GM12878 (cell line): ENCODE measurements at regions not wholly inside any gene's neighbourhood (a gene's known extent, or its start where the extent isn't known, plus 50 kb on each side); places are given as distances from the start of the nearest gene placed in this dataset.

Experiments used
- ATAC-seq: fragments of 200-7000 bp; cut with Tn5 transposase; 3 replicates; pipeline ENCODE4 v1.9.1; 2020; ENCODE audit warnings: mild to moderate bottlenecking, moderate library complexity
- BruUV-seq: library from RNA; stranded (reverse); fragments of 400-500 nt; replicated peaks from 2 replicates; lab custom pipeline; 2021; lab: Mats Ljungman, UMichigan
- CTCF ChIA-PET: fragments of 300-600 bp; sonication (Branson Sonifier 250); formaldehyde crosslinking; extraction: SDS; loops from one replicate; lab custom pipeline; 2021; ENCODE audit warnings: inconsistent platforms; lab: Yijun Ruan, JAX
- POLR2A ChIA-PET: fragments of 350-600 bp; formaldehyde crosslinking; extraction: SDS; loops from one replicate; lab custom pipeline; 2021; ENCODE audit warnings: inconsistent platforms; lab: Charles Lee
- RAD21 ChIA-PET: fragments of 300-600 bp; sonication (Branson Sonifier 250); formaldehyde crosslinking; loops from one replicate; lab custom pipeline; 2023; ENCODE audit warnings: antibody characterized with exemption; ENCODE audit not compliant: unreplicated experiment; lab: Charles Lee
- SMC1A ChIA-PET: fragments of 300-600 bp; sonication (Branson Sonifier 250); formaldehyde crosslinking; loops from one replicate; lab custom pipeline; 2023; ENCODE audit not compliant: unreplicated experiment, uncharacterized antibody; lab: Charles Lee
- DNase-seq: peaks from one replicate; pipeline ENCODE4 v3.0.0-alpha.2; 2011; ENCODE audit warnings: low read depth, low spot score
- FAIRE-seq: peaks from 3 replicates; lab custom pipeline; 2011; peaks lifted over from hg19 to GRCh38; lab: Jason Lieb, UNC
- H2AFZ ChIP-seq: 2 replicates; pipeline ENCODE4 v1.6.0; 2011; ENCODE audit warnings: low read depth, low read length, control low read depth; ENCODE audit not compliant: control insufficient read depth
- H3K27ac ChIP-seq: 2 replicates; pipeline ENCODE4 v1.5.1; 2011; ENCODE audit warnings: control low read depth; ENCODE audit not compliant: control insufficient read depth, insufficient read depth
- H3K27me3 ChIP-seq, 2 experiments: replicated peaks in 1 of 2; 2 replicates each; pipeline versions ENCODE4 v1.6.0 to v1.6.1; 2011; ENCODE audit warnings: low read length in 1 of 2; ENCODE audit not compliant: control insufficient read depth in 2 of 2, insufficient read depth in 2 of 2
- H3K36me3 ChIP-seq, 2 experiments: 2 replicates each; pipeline ENCODE4 v1.5.1; 2011; ENCODE audit warnings: low read length in 1 of 2; ENCODE audit not compliant: control insufficient read depth in 2 of 2, insufficient read depth in 2 of 2
- H3K4me1 ChIP-seq: 2 replicates; pipeline ENCODE4 v1.6.1; 2011; ENCODE audit warnings: mild to moderate bottlenecking, low read length, moderate library complexity, mixed read lengths; ENCODE audit not compliant: control insufficient read depth, insufficient read depth
- H3K4me2 ChIP-seq: 2 replicates; pipeline ENCODE4 v1.6.0; 2011; ENCODE audit warnings: control low read depth; ENCODE audit not compliant: control insufficient read depth, insufficient read depth
- H3K4me3 ChIP-seq: fragments of 200-600 bp; sonication (generic); 2 replicates; pipeline ENCODE4 v1.5.1; 2016
- H3K79me2 ChIP-seq: 2 replicates; pipeline ENCODE4 v1.6.0; 2011; ENCODE audit warnings: low read length; ENCODE audit not compliant: control insufficient read depth, insufficient read depth
- H3K9ac ChIP-seq: 2 replicates; pipeline ENCODE4 v1.8.0; 2011; ENCODE audit warnings: low read length, control low read depth, mixed read lengths; ENCODE audit not compliant: control insufficient read depth, insufficient read depth
- H3K9me3 ChIP-seq: replicated peaks from 3 replicates; pipeline ENCODE4 v1.5.1; 2011; ENCODE audit warnings: mild to moderate bottlenecking, low read length; ENCODE audit not compliant: control insufficient read depth, insufficient read depth
- H4K20me1 ChIP-seq: 2 replicates; pipeline ENCODE4 v1.6.0; 2011; ENCODE audit not compliant: control insufficient read depth, insufficient read depth
- CHD4 ChIP-seq: fragments of 200-600 bp; sonication (generic); IDR thresholded peaks from 2 replicates; pipeline ENCODE4 v1.6.1; 2016; ENCODE audit warnings: mild to moderate bottlenecking
- E2F8 ChIP-seq: fragments of 450-650 bp; IDR thresholded peaks from 2 replicates; pipeline ENCODE4 v1.6.1; 2018; ENCODE audit warnings: mild to moderate bottlenecking, low read depth, moderate library complexity; ENCODE audit not compliant: partially characterized antibody
- HCFC1 ChIP-seq: fragments of 150-350 bp; IDR thresholded peaks from 2 replicates; pipeline ENCODE4 v1.6.1; 2014; ENCODE audit warnings: low read length
- MTA3 ChIP-seq: IDR thresholded peaks from 2 replicates; pipeline ENCODE4 v1.6.1; 2012; ENCODE audit warnings: low read length, inconsistent platforms, borderline replicate concordance
- NBN ChIP-seq: fragments of 450-650 bp; IDR thresholded peaks from 2 replicates; pipeline ENCODE4 v1.6.1; 2016
- PAX5 ChIP-seq: IDR thresholded peaks from 2 replicates; pipeline ENCODE4 v1.6.1; 2011; ENCODE audit warnings: low read depth, low read length, borderline replicate concordance
- SMARCA5 ChIP-seq: fragments of 450-650 bp; IDR thresholded peaks from 2 replicates; pipeline ENCODE4 v1.6.1; 2017; ENCODE audit warnings: mild to moderate bottlenecking
- SMC3 ChIP-seq: IDR thresholded peaks from 2 replicates; pipeline ENCODE4 v1.6.1; 2011; ENCODE audit warnings: low read length, improper control_type of control experiment, borderline replicate concordance
- WRNIP1 ChIP-seq: IDR thresholded peaks from 2 replicates; pipeline ENCODE4 v1.6.1; 2011; ENCODE audit warnings: low read depth, low read length, improper control_type of control experiment, borderline replicate concordance
- YBX1 ChIP-seq: fragments of 450-650 bp; IDR thresholded peaks from 2 replicates; pipeline ENCODE4 v1.6.1; 2016; ENCODE audit warnings: antibody characterized with exemption
- WGBS: methylation state at CpG from one replicate; pipeline ENCODE4 v1.1.6; 2016; ENCODE audit warnings: low lambda C conversion rate; ENCODE audit not compliant: insufficient replicate concordance, insufficient coverage; ENCODE audit errors: missing lambda C conversion rate; 5-methylcytosine and 5-hydroxymethylcytosine counted together
- in situ Hi-C: fragments of 300-500 bp; cut with MboI; formaldehyde crosslinking; loops from 9 replicates; pipeline ENCODE4 v1.14.3; 2018; ENCODE audit warnings: mixed read lengths
- intact Hi-C: fragments of 100-400 bp; cut with micrococcal nuclease; formaldehyde crosslinking; loops from one replicate; pipeline ENCODE4 v1.14.2; 2022; ENCODE audit not compliant: unreplicated experiment
- TF ChIP-seq, protein P1 (sequence below): IDR thresholded peaks from 2 replicates; pipeline ENCODE4 v1.6.1; 2011; ENCODE audit warnings: low read depth, low read length, improper control_type of control experiment, borderline replicate concordance
- TF ChIP-seq, protein P2 (sequence below): IDR thresholded peaks from 2 replicates; pipeline ENCODE4 v1.6.1; 2011; ENCODE audit warnings: borderline replicate concordance, low read depth, mild to moderate bottlenecking, moderate library complexity, low read length; ENCODE audit not compliant: insufficient read depth, poor library complexity, severe bottlenecking

- CTCF ChIA-PET, result no interaction called here
- ATAC-seq (no peak), DNase-seq (no peak), FAIRE-seq (no peak)
- Histone ChIP-seq H3K36me3 (no peaks in the 10 kb centered on the region), H2AFZ (no peak overlapping the region), H3K4me2 (no peak overlapping the region), H3K9ac (no peak overlapping the region), H3K27ac (no peak overlapping the region), H3K4me1 (no peaks in the 10 kb centered on the region), H3K4me3 (no peak overlapping the region), H3K79me2 (no peaks in the 10 kb centered on the region), H3K9me3 (no peaks in the 10 kb centered on the region), H3K27me3 (no peaks in the 10 kb centered on the region), H4K20me1 (no peaks in the 10 kb centered on the region)
- POLR2A ChIA-PET, result no interaction called here
- in situ Hi-C loops (no loop called here), intact Hi-C loops (no loop called here)
- RAD21 ChIA-PET, result no interaction called here
- SMC1A ChIA-PET, result interaction anchor here (0.6 kb wide), 2 partner anchors 46 to 158 kb away, joined by 3 read pairs; no protein-coding TSS in a partner anchor
- 36% methylated on average over 4 of the region's 4 CpGs for WGBS
- BruUV-seq, result no TSS peak
- TF ChIP-seq MTA3, result no peak
- TF ChIP-seq PAX5, result no peak
- no peak for TF ChIP-seq WRNIP1
- no peak for TF ChIP-seq YBX1
- TF ChIP-seq SMC3, result no peak
- TF ChIP-seq SMARCA5, result no peak
- no peak for TF ChIP-seq E2F8
- no peak for TF ChIP-seq HCFC1
- TF ChIP-seq CHD4, result no peak
- TF ChIP-seq, protein P1, sequence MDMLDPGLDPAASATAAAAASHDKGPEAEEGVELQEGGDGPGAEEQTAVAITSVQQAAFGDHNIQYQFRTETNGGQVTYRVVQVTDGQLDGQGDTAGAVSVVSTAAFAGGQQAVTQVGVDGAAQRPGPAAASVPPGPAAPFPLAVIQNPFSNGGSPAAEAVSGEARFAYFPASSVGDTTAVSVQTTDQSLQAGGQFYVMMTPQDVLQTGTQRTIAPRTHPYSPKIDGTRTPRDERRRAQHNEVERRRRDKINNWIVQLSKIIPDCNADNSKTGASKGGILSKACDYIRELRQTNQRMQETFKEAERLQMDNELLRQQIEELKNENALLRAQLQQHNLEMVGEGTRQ, result no peak
- TF ChIP-seq NBN, result no peak
- TF ChIP-seq, protein P2, sequence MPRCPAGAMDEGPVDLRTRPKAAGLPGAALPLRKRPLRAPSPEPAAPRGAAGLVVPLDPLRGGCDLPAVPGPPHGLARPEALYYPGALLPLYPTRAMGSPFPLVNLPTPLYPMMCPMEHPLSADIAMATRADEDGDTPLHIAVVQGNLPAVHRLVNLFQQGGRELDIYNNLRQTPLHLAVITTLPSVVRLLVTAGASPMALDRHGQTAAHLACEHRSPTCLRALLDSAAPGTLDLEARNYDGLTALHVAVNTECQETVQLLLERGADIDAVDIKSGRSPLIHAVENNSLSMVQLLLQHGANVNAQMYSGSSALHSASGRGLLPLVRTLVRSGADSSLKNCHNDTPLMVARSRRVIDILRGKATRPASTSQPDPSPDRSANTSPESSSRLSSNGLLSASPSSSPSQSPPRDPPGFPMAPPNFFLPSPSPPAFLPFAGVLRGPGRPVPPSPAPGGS, result no peak
These were observed 112.2 kb downstream of the BCOR start for GRCh38 chrX:39985551-39985950.
